Hepatocyte (in vitro differentiated cells): ENCODE measurements at regions not wholly inside any gene's neighbourhood (a gene's known extent, or its start where the extent isn't known, plus 50 kb on each side); places are given as distances from the start of the nearest gene placed in this dataset.

Experiments
- DNase-seq: peaks from one replicate; pipeline ENCODE4 v3.0.0-alpha.2; 2016; ENCODE audit warnings: low spot score
- H2AFZ ChIP-seq: fragments of 200-600 bp; sonication (generic); 2 replicates; pipeline ENCODE4 v1.6.0; 2016; ENCODE audit warnings: antibody characterized with exemption, mild to moderate bottlenecking
- H3K27ac ChIP-seq: fragments of 200-600 bp; sonication (generic); 2 replicates; pipeline ENCODE4 v1.5.1; 2016; ENCODE audit warnings: mild to moderate bottlenecking
- H3K27me3 ChIP-seq: fragments of 200-600 bp; sonication (generic); 2 replicates; pipeline ENCODE4 v1.6.1; 2016
- H3K36me3 ChIP-seq: fragments of 200-600 bp; sonication (generic); replicated peaks from 2 replicates; pipeline ENCODE4 v1.5.1; 2016; ENCODE audit warnings: low read depth; ENCODE audit not compliant: insufficient read depth
- H3K4me1 ChIP-seq: fragments of 200-600 bp; sonication (generic); 2 replicates; pipeline ENCODE4 v1.5.1; 2016; ENCODE audit warnings: mild to moderate bottlenecking, moderate library complexity; ENCODE audit not compliant: insufficient read depth
- H3K4me2 ChIP-seq: fragments of 200-600 bp; sonication (generic); 2 replicates; pipeline ENCODE4 v1.6.0; 2016
- H3K4me3 ChIP-seq: fragments of 200-600 bp; sonication (generic); 2 replicates; pipeline ENCODE4 v1.5.1; 2016; ENCODE audit warnings: mild to moderate bottlenecking
- H3K79me2 ChIP-seq: fragments of 200-600 bp; sonication (generic); 2 replicates; pipeline ENCODE4 v1.6.0; 2017; ENCODE audit warnings: mild to moderate bottlenecking
- H3K9me2 ChIP-seq: fragments of 200-600 bp; sonication (generic); replicated peaks from 2 replicates; pipeline ENCODE4 v1.6.0; 2017; ENCODE audit warnings: mild to moderate bottlenecking; ENCODE audit not compliant: insufficient read depth
- H3K9me3 ChIP-seq: fragments of 200-600 bp; sonication (generic); 2 replicates; pipeline ENCODE4 v1.5.1; 2016; ENCODE audit warnings: low read depth, mild to moderate bottlenecking
- H4K20me1 ChIP-seq: fragments of 200-600 bp; sonication (generic); 2 replicates; pipeline ENCODE4 v1.6.0; 2016; ENCODE audit warnings: mild to moderate bottlenecking; ENCODE audit not compliant: insufficient read depth, poor library complexity, severe bottlenecking
- CTCF ChIP-seq: fragments of 200-600 bp; sonication (generic); IDR thresholded peaks from 2 replicates; pipeline ENCODE4 v1.5.1; 2016; ENCODE audit warnings: antibody characterized with exemption, mild to moderate bottlenecking; ENCODE audit not compliant: poor library complexity
- EZH2 ChIP-seq: fragments of 200-600 bp; sonication (generic); IDR thresholded peaks from 2 replicates; pipeline ENCODE4 v1.6.1; 2016; ENCODE audit warnings: antibody characterized with exemption, mild to moderate bottlenecking, borderline replicate concordance
- EZH2phosphoT487 ChIP-seq: fragments of 200-600 bp; sonication (generic); IDR thresholded peaks from one replicate; pipeline ENCODE4 v1.6.1; 2018; ENCODE audit warnings: antibody characterized with exemption, mild to moderate bottlenecking, low read depth, moderate library complexity; ENCODE audit not compliant: unreplicated experiment, severe bottlenecking
- WGBS: methylation state at CpG from one replicate; pipeline ENCODE4 v1.1.6; 2016; ENCODE audit warnings: low lambda C conversion rate; ENCODE audit errors: missing lambda C conversion rate; 5-methylcytosine and 5-hydroxymethylcytosine counted together

GRCh38 chr5:125042261-125042890, 295.9 kb upstream of the ZNF608 start:
- Histone ChIP-seq H4K20me1 (no peaks in the 10 kb centered on the region), H3K4me3 (no peak overlapping the region), H3K4me2 (no peak overlapping the region), H3K27me3 (no peaks in the 10 kb centered on the region), H3K27ac (no peak overlapping the region), H3K4me1 (peaks cover 18% of the 10 kb centered on the region), H3K79me2 (no peaks in the 10 kb centered on the region), H3K9me3 (no peaks in the 10 kb centered on the region), H2AFZ (no peak overlapping the region), H3K9me2 (no peaks in the 10 kb centered on the region), H3K36me3 (no peaks in the 10 kb centered on the region)
- TF ChIP-seq EZH2phosphoT487 = no peak
- TF ChIP-seq EZH2 = no peak
- TF ChIP-seq CTCF = no peak
- no peak for DNase-seq
- 54% methylated on average over 1 of the region's 1 CpG for WGBS

DNA sequence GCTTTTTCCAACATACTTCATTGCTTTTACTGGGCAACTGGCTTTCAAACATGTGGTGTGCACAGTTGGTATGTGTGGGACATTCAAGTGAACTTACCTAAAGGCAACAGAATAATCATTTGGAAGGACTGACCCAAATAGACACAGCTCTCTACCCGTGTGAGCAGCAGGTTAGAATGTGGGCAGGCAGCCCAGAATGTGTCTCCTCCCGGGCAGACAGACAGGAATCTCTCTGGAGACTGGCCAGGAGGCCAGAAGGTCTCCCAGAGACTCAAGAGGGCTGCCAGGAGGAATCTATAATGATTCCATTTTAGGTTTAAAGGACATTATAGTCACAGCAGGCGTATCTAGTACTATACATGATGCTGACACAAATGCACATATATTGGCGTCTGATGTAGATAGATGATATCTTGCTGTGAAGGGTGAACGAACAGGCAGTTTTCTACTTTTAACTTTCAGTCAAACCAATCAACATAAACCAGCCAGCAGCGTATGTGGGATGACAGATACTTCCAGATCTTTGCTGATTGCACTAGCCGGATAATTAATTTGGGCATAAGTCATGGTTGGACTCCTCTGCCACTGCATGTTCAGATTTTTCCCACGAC, 297.4 kb upstream of the ZNF608 start:
- TF ChIP-seq EZH2 = no peak
- TF ChIP-seq CTCF = no peak
- no peak for TF ChIP-seq EZH2phosphoT487
- Histone ChIP-seq H3K9me2 (no peaks in the 10 kb centered on the region), H3K4me3 (no peak overlapping the region), H3K4me2 (no peak overlapping the region), H3K4me1 (peaks cover 18% of the 10 kb centered on the region), H4K20me1 (no peaks in the 10 kb centered on the region), H3K27ac (no peak overlapping the region), H3K36me3 (no peaks in the 10 kb centered on the region), H2AFZ (no peak overlapping the region), H3K9me3 (no peaks in the 10 kb centered on the region), H3K79me2 (no peaks in the 10 kb centered on the region), H3K27me3 (no peaks in the 10 kb centered on the region)
- DNase-seq = peak; percentile 21
- WGBS = 74% methylated on average over 8 of the region's 8 CpGs

DNA sequence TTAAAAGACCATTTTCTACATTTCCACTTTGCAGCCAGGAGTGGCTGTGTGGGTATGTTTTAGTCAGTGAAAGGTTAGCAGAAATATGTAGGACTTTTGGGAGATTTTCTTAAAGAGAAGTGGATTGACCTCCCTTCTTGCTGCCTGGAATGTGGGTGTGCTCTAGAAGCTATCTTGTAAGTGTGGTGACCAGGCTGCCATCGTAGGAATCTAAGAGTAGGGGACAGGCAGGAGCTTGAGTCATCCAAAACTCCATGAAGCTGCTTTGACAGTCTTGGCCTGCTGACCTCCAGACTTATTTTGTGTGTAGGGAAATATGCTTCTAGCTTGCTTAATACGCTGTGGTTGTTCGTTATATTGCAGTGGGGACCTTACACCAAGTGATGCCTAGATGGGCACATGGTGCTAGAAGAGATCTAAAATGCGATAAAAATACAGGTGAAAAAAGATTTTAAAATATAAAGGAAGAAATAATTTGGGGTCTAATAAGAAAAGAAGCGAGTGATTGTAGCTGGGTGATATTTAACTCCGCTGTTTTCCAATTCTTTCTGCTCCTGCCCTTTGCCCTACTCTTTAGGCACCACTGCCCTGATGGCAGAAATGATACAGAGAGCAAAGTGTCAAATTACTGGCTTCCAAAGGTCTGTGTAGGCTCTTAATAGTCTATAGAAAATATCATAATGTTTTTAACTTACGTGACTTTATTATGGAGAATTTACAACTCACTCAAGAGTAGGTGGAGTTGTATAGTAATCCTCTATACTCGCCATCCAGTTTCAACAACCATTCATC, 298.2 kb upstream of the ZNF608 start:
- DNase-seq = no peak
- H3K79me2 ChIP-seq = no peaks in the 10 kb centered on the region
- H3K27me3 ChIP-seq = no peaks in the 10 kb centered on the region
- H3K36me3 ChIP-seq = no peaks in the 10 kb centered on the region
- H3K9me2 ChIP-seq = no peaks in the 10 kb centered on the region
- H3K9me3 ChIP-seq = no peaks in the 10 kb centered on the region
- no peak overlapping the region for H3K4me3 ChIP-seq
- H3K4me1 ChIP-seq = peaks cover 18% of the 10 kb centered on the region
- H2AFZ ChIP-seq = no peak overlapping the region
- no peak overlapping the region for H3K4me2 ChIP-seq
- WGBS = 90% methylated on average over 8 of the region's 8 CpGs
- TF ChIP-seq CTCF (no peak), EZH2 (no peak), EZH2phosphoT487 (no peak)
- H3K27ac ChIP-seq = no peak overlapping the region
- H4K20me1 ChIP-seq = no peaks in the 10 kb centered on the region
